Endothelial cell of umbilical vein (primary cell): ENCODE measurements at regions not wholly inside any gene's neighbourhood (a gene's known extent, or its start where the extent isn't known, plus 50 kb on each side); places are given as distances from the start of the nearest gene placed in this dataset.
A peak's percentile ranks its signal among the peaks of the same experiment; 100 is the strongest.

Source experiments
- BruUV-seq: library from RNA; stranded (reverse); fragments of 400-500 nt; replicated peaks from 2 replicates; lab custom pipeline; 2021; lab: Mats Ljungman, UMichigan
- CTCF ChIA-PET: fragments of 300-600, 350-600 bp; sonication (Branson Sonifier 250); formaldehyde crosslinking; loops from one replicate; lab custom pipeline; 2021; ENCODE audit warnings: antibody characterized with exemption, inconsistent platforms; lab: Charles Lee
- POLR2A ChIA-PET: fragments of 300-600, 350-600 bp; sonication (Branson Sonifier 250); formaldehyde crosslinking; loops from one replicate; lab custom pipeline; 2021; ENCODE audit warnings: antibody characterized with exemption, inconsistent platforms; lab: Charles Lee
- DNase-seq: peaks from one replicate; pipeline ENCODE4 v3.0.0-alpha.2; 2011; ENCODE audit warnings: low read depth, low spot score
- FAIRE-seq: peaks from 2 replicates; lab custom pipeline; 2011; peaks lifted over from hg19 to GRCh38; lab: Jason Lieb, UNC
- H2AFZ ChIP-seq: 2 replicates; pipeline ENCODE4 v1.6.0; 2012; ENCODE audit warnings: low read depth, low read length, control low read depth, inconsistent platforms
- H3K27ac ChIP-seq: 2 replicates; pipeline ENCODE4 v1.5.1; 2011; ENCODE audit warnings: low read depth, mild to moderate bottlenecking, control low read depth, low read length, moderate library complexity; ENCODE audit not compliant: insufficient read depth
- H3K27me3 ChIP-seq, 2 experiments: 2 replicates each; pipeline versions ENCODE4 v1.6.0 to v1.6.1; 2011; ENCODE audit warnings: low read length in 2 of 2, mixed read lengths in 1 of 2; ENCODE audit not compliant: control insufficient read depth in 2 of 2, insufficient read depth in 2 of 2
- H3K36me3 ChIP-seq, 2 experiments: 2 replicates in 1 of 2; 3 replicates in 1 of 2; pipeline ENCODE4 v1.5.1; 2011; ENCODE audit warnings: low read length in 2 of 2, mild to moderate bottlenecking in 1 of 2, moderate library complexity in 1 of 2; ENCODE audit not compliant: control insufficient read depth in 2 of 2, insufficient read depth in 2 of 2; ENCODE audit errors: extremely low read depth in 1 of 2
- H3K4me1 ChIP-seq: 3 replicates; pipeline ENCODE4 v1.5.1; 2011; ENCODE audit warnings: mild to moderate bottlenecking, low read length; ENCODE audit not compliant: control insufficient read depth, insufficient read depth; ENCODE audit errors: extremely low read depth
- H3K4me2 ChIP-seq: 2 replicates; pipeline ENCODE4 v1.6.1; 2011; ENCODE audit warnings: low read length, control low read depth, mixed read lengths; ENCODE audit not compliant: insufficient read depth
- H3K4me3 ChIP-seq, 3 experiments: fragments of 200-600 bp in 1 of 3; sonication (generic), shearing (Covaris generic) in 1 of 3; replicated peaks in 1 of 3; 2 replicates each; pipeline ENCODE4 v1.5.1; 2011 to 2016; ENCODE audit warnings: control low read depth in 3 of 3, low read length in 3 of 3, mild to moderate bottlenecking in 2 of 3, inconsistent platforms in 1 of 3, low read depth in 1 of 3, moderate library complexity in 1 of 3; ENCODE audit not compliant: insufficient read depth in 1 of 3
- H3K79me2 ChIP-seq: 2 replicates; pipeline ENCODE4 v1.6.0; 2012; ENCODE audit warnings: low read length, inconsistent platforms; ENCODE audit not compliant: control insufficient read depth, insufficient read depth
- H3K9ac ChIP-seq: replicated peaks from 2 replicates; pipeline ENCODE3; 2011; ENCODE audit warnings: low read length, control low read depth; ENCODE audit not compliant: insufficient read depth; ENCODE audit errors: extremely low read depth
- H3K9me1 ChIP-seq: replicated peaks from 3 replicates; pipeline ENCODE4 v1.6.0; 2011; ENCODE audit warnings: mild to moderate bottlenecking, low read length; ENCODE audit not compliant: control insufficient read depth, insufficient read depth; ENCODE audit errors: extremely low read depth
- H3K9me3 ChIP-seq: replicated peaks from 2 replicates; pipeline ENCODE4 v1.5.1; 2012; ENCODE audit warnings: low read length, inconsistent platforms; ENCODE audit not compliant: control insufficient read depth, insufficient read depth
- H4K20me1 ChIP-seq: replicated peaks from 2 replicates; pipeline ENCODE3; 2011; ENCODE audit warnings: mild to moderate bottlenecking, low read length; ENCODE audit not compliant: control insufficient read depth, insufficient read depth; ENCODE audit errors: extremely low read depth
- CTCF ChIP-seq, 2 donors: IDR thresholded peaks; 1 replicate in 1 of 2; 2 replicates in 1 of 2; pipeline ENCODE4 v1.5.1; 2011; ENCODE audit warnings: low read length in 2 of 2, mild to moderate bottlenecking in 2 of 2, moderate library complexity in 2 of 2, control low read depth in 1 of 2, inconsistent platforms in 1 of 2, low read depth in 1 of 2; ENCODE audit not compliant: insufficient read depth in 1 of 2; ENCODE audit errors: extremely low read depth in 1 of 2
- EZH2 ChIP-seq: IDR thresholded peaks from 2 replicates; pipeline ENCODE4 v1.6.1; 2012; ENCODE audit warnings: borderline replicate concordance, low read depth, mild to moderate bottlenecking, moderate library complexity, low read length, inconsistent platforms; ENCODE audit not compliant: severe bottlenecking
- FOS ChIP-seq: IDR thresholded peaks from 2 replicates; pipeline ENCODE4 v1.6.1; 2011; ENCODE audit warnings: mild to moderate bottlenecking, low read length, moderate library complexity, borderline replicate concordance; ENCODE audit not compliant: insufficient read depth
- GATA2 ChIP-seq: IDR thresholded peaks from 2 replicates; pipeline ENCODE4 v1.7.0; 2011; ENCODE audit warnings: low read depth, mild to moderate bottlenecking, moderate library complexity, mixed read lengths, low read length; ENCODE audit not compliant: insufficient read length, insufficient read depth
- JUN ChIP-seq: IDR thresholded peaks from 2 replicates; pipeline ENCODE4 v1.6.1; 2011; ENCODE audit warnings: borderline replicate concordance, low read depth; ENCODE audit not compliant: insufficient read length, insufficient read depth
- MAX ChIP-seq: IDR thresholded peaks from 2 replicates; pipeline ENCODE4 v1.6.1; 2011; ENCODE audit not compliant: insufficient read depth, insufficient read length
- MYC ChIP-seq: IDR thresholded peaks from one replicate; pipeline ENCODE4 v1.6.1; 2011; ENCODE audit warnings: mild to moderate bottlenecking, low read depth, low read length
- POLR2A ChIP-seq: IDR thresholded peaks from 2 replicates; pipeline ENCODE4 v1.6.1; 2012; ENCODE audit warnings: low read depth, mild to moderate bottlenecking, control low read depth, low read length
- POLR2AphosphoS5 ChIP-seq: IDR thresholded peaks from 2 replicates; pipeline ENCODE4 v1.6.1; 2012; ENCODE audit warnings: low read depth, mild to moderate bottlenecking, control low read depth, low read length, moderate library complexity; ENCODE audit not compliant: insufficient read depth
- dilution Hi-C: fragments of 300-500 bp; cut with MboI; formaldehyde crosslinking; loops from one replicate; pipeline ENCODE4 v1.15.0; 2019; ENCODE audit warnings: low sequenced_read_pairs; ENCODE audit not compliant: extremely low pct_ligation_motif_present
- intact Hi-C: fragments of 100-400 bp; cut with micrococcal nuclease; formaldehyde crosslinking; loops from one replicate; pipeline ENCODE4 v1.10.0; 2022

GRCh38 chr10:63707254-63707910 is 186.2 kb downstream of the REEP3 start:
- no peak overlapping the region for H3K4me3 ChIP-seq
- H3K27me3 ChIP-seq: no peaks in the 10 kb centered on the region
- H4K20me1 ChIP-seq: no peaks in the 10 kb centered on the region
- no peaks in the 10 kb centered on the region for H3K9me3 ChIP-seq
- no TSS peak for BruUV-seq
- dilution Hi-C loops: loop anchor here (25.0 kb wide), 1 partner anchor 495 kb away; no protein-coding TSS in a partner anchor
- no peaks in the 10 kb centered on the region for H3K79me2 ChIP-seq
- ChIA-PET CTCF (interaction anchor here (0.6 to 2.2 kb wide), 16 partner anchors 11 to 890 kb away, joined by 3 to 15 read pairs (median 4); no protein-coding TSS in a partner anchor), POLR2A (interaction anchor here (1.0 to 1.4 kb wide), 3 partner anchors 77 to 438 kb away, joined by 3 to 4 read pairs (median 3); no protein-coding TSS in a partner anchor)
- H3K36me3 ChIP-seq: no peaks in the 10 kb centered on the region
- DNase-seq: peak; percentile 99
- H3K27ac ChIP-seq: peak overlapping the region; percentile 74
- H2AFZ ChIP-seq: no peak overlapping the region
- TF ChIP-seq GATA2 (peak; percentile 78), MAX (no peak), JUN (peak; percentile 100), EZH2 (no peak), CTCF (IDR thresholded peaks at IDR 0.05; ENCODE audit: extremely low read depth in 1 of 2, insufficient read depth in 1 of 2, low read depth in 1 of 2, low read length in 2 of 2) (no peak), POLR2A (no peak), MYC (no peak), FOS (peak; percentile 100), POLR2AphosphoS5 (peak; percentile 84)
- intact Hi-C loops: loop anchor here (1.0 kb wide), 2 partner anchors 37 to 63 kb away; no protein-coding TSS in a partner anchor
- H3K4me2 ChIP-seq: no peak overlapping the region
- peak overlapping the region; percentile 23 for H3K9ac ChIP-seq
- H3K9me1 ChIP-seq: no peaks in the 10 kb centered on the region
- peaks cover 32% of the 10 kb centered on the region for H3K4me1 ChIP-seq
- FAIRE-seq: peak; percentile 95
